Endothelial cell of umbilical vein (primary cell): ENCODE measurements at regions not wholly inside any gene's neighbourhood (a gene's known extent, or its start where the extent isn't known, plus 50 kb on each side); places are given as distances from the start of the nearest gene placed in this dataset.
"Not testable (repeated sequence)": the region's sequence is repeated elsewhere in the genome, so short reads cannot be mapped to it uniquely, and the experiment has no call there.

Experiments used
- BruUV-seq: library from RNA; stranded (reverse); fragments of 400-500 nt; replicated peaks from 2 replicates; lab custom pipeline; 2021; lab: Mats Ljungman, UMichigan
- CTCF ChIA-PET: fragments of 300-600, 350-600 bp; sonication (Branson Sonifier 250); formaldehyde crosslinking; loops from one replicate; lab custom pipeline; 2021; ENCODE audit warnings: antibody characterized with exemption, inconsistent platforms; lab: Charles Lee
- POLR2A ChIA-PET: fragments of 300-600, 350-600 bp; sonication (Branson Sonifier 250); formaldehyde crosslinking; loops from one replicate; lab custom pipeline; 2021; ENCODE audit warnings: antibody characterized with exemption, inconsistent platforms; lab: Charles Lee
- DNase-seq: peaks from one replicate; pipeline ENCODE4 v3.0.0-alpha.2; 2011; ENCODE audit warnings: low read depth, low spot score
- FAIRE-seq: peaks from 2 replicates; lab custom pipeline; 2011; peaks lifted over from hg19 to GRCh38; lab: Jason Lieb, UNC
- H2AFZ ChIP-seq: 2 replicates; pipeline ENCODE4 v1.6.0; 2012; ENCODE audit warnings: low read depth, low read length, control low read depth, inconsistent platforms
- H3K27ac ChIP-seq: 2 replicates; pipeline ENCODE4 v1.5.1; 2011; ENCODE audit warnings: low read depth, mild to moderate bottlenecking, control low read depth, low read length, moderate library complexity; ENCODE audit not compliant: insufficient read depth
- H3K27me3 ChIP-seq, 2 experiments: 2 replicates each; pipeline versions ENCODE4 v1.6.0 to v1.6.1; 2011; ENCODE audit warnings: low read length in 2 of 2, mixed read lengths in 1 of 2; ENCODE audit not compliant: control insufficient read depth in 2 of 2, insufficient read depth in 2 of 2
- H3K36me3 ChIP-seq, 2 experiments: 2 replicates in 1 of 2; 3 replicates in 1 of 2; pipeline ENCODE4 v1.5.1; 2011; ENCODE audit warnings: low read length in 2 of 2, mild to moderate bottlenecking in 1 of 2, moderate library complexity in 1 of 2; ENCODE audit not compliant: control insufficient read depth in 2 of 2, insufficient read depth in 2 of 2; ENCODE audit errors: extremely low read depth in 1 of 2
- H3K4me1 ChIP-seq: 3 replicates; pipeline ENCODE4 v1.5.1; 2011; ENCODE audit warnings: mild to moderate bottlenecking, low read length; ENCODE audit not compliant: control insufficient read depth, insufficient read depth; ENCODE audit errors: extremely low read depth
- H3K4me2 ChIP-seq: 2 replicates; pipeline ENCODE4 v1.6.1; 2011; ENCODE audit warnings: low read length, control low read depth, mixed read lengths; ENCODE audit not compliant: insufficient read depth
- H3K4me3 ChIP-seq, 3 experiments: fragments of 200-600 bp in 1 of 3; sonication (generic), shearing (Covaris generic) in 1 of 3; replicated peaks in 1 of 3; 2 replicates each; pipeline ENCODE4 v1.5.1; 2011 to 2016; ENCODE audit warnings: control low read depth in 3 of 3, low read length in 3 of 3, mild to moderate bottlenecking in 2 of 3, inconsistent platforms in 1 of 3, low read depth in 1 of 3, moderate library complexity in 1 of 3; ENCODE audit not compliant: insufficient read depth in 1 of 3
- H3K79me2 ChIP-seq: 2 replicates; pipeline ENCODE4 v1.6.0; 2012; ENCODE audit warnings: low read length, inconsistent platforms; ENCODE audit not compliant: control insufficient read depth, insufficient read depth
- H3K9ac ChIP-seq: replicated peaks from 2 replicates; pipeline ENCODE3; 2011; ENCODE audit warnings: low read length, control low read depth; ENCODE audit not compliant: insufficient read depth; ENCODE audit errors: extremely low read depth
- H3K9me1 ChIP-seq: replicated peaks from 3 replicates; pipeline ENCODE4 v1.6.0; 2011; ENCODE audit warnings: mild to moderate bottlenecking, low read length; ENCODE audit not compliant: control insufficient read depth, insufficient read depth; ENCODE audit errors: extremely low read depth
- H3K9me3 ChIP-seq: replicated peaks from 2 replicates; pipeline ENCODE4 v1.5.1; 2012; ENCODE audit warnings: low read length, inconsistent platforms; ENCODE audit not compliant: control insufficient read depth, insufficient read depth
- H4K20me1 ChIP-seq: replicated peaks from 2 replicates; pipeline ENCODE3; 2011; ENCODE audit warnings: mild to moderate bottlenecking, low read length; ENCODE audit not compliant: control insufficient read depth, insufficient read depth; ENCODE audit errors: extremely low read depth
- dilution Hi-C: fragments of 300-500 bp; cut with MboI; formaldehyde crosslinking; loops from one replicate; pipeline ENCODE4 v1.15.0; 2019; ENCODE audit warnings: low sequenced_read_pairs; ENCODE audit not compliant: extremely low pct_ligation_motif_present
- intact Hi-C: fragments of 100-400 bp; cut with micrococcal nuclease; formaldehyde crosslinking; loops from one replicate; pipeline ENCODE4 v1.10.0; 2022

- H3K9ac ChIP-seq, H3K79me2 ChIP-seq, BruUV-seq, H3K36me3 ChIP-seq, H3K27ac ChIP-seq, CTCF ChIA-PET, dilution Hi-C loops, H3K9me3 ChIP-seq, H3K9me1 ChIP-seq, FAIRE-seq, DNase-seq, intact Hi-C loops, H3K4me2 ChIP-seq, POLR2A ChIA-PET, H2AFZ ChIP-seq, H3K27me3 ChIP-seq, H3K4me1 ChIP-seq, H4K20me1 ChIP-seq, H3K4me3 ChIP-seq: not testable (repeated sequence)
Observed at GRCh38 chr21:6428498-6429092, 4092.8 kb upstream of the TPTE start.

GRCh38 chr21:6429924-6430323 lies 4091.5 kb upstream of the TPTE start:
- CTCF ChIA-PET, H4K20me1 ChIP-seq, H3K9me1 ChIP-seq, H3K27me3 ChIP-seq, BruUV-seq, H3K79me2 ChIP-seq, POLR2A ChIA-PET, H3K9me3 ChIP-seq, H3K4me2 ChIP-seq, H3K4me1 ChIP-seq, H2AFZ ChIP-seq, H3K4me3 ChIP-seq, FAIRE-seq, intact Hi-C loops, DNase-seq, H3K27ac ChIP-seq, H3K36me3 ChIP-seq, dilution Hi-C loops, H3K9ac ChIP-seq: not testable (repeated sequence)

- H3K79me2 ChIP-seq, BruUV-seq, H3K27me3 ChIP-seq, H3K9ac ChIP-seq, DNase-seq, FAIRE-seq, POLR2A ChIA-PET, H3K4me2 ChIP-seq, H2AFZ ChIP-seq, H3K4me3 ChIP-seq, CTCF ChIA-PET, H3K27ac ChIP-seq, H3K9me1 ChIP-seq, intact Hi-C loops, H3K36me3 ChIP-seq, H3K9me3 ChIP-seq, H3K4me1 ChIP-seq, H4K20me1 ChIP-seq, dilution Hi-C loops: not testable (repeated sequence)
Observed at GRCh38 chr21:6433149-6433548, 4088.2 kb upstream of the TPTE start.

DNA sequence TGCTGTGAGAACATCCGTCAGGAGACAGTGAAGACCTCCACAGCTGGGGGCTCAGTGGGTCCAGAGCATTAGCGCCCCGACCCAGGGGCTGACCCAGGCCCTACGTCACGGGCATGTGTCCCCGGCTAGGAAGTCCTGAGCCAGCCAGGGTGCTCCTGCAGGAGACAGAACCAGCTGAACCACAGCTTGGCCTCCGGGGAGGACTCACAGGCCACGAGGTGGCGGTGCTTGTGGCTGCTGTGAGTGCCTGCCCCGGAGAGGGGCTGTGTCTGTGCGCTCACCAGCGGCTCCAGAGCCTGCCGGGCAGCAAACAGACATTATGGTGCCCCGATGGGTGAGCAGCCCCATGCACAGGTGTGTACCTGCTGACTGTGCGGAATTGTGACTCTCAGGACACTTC lies 4085.2 kb upstream of the TPTE start:
- intact Hi-C loops, H3K9me1 ChIP-seq, POLR2A ChIA-PET, dilution Hi-C loops, H2AFZ ChIP-seq, H3K79me2 ChIP-seq, H3K36me3 ChIP-seq, H4K20me1 ChIP-seq, H3K9me3 ChIP-seq, DNase-seq, H3K9ac ChIP-seq, FAIRE-seq, CTCF ChIA-PET, H3K4me1 ChIP-seq, H3K4me3 ChIP-seq, BruUV-seq, H3K4me2 ChIP-seq, H3K27me3 ChIP-seq, H3K27ac ChIP-seq: not testable (repeated sequence)
